Neuron (in vitro differentiated cells): ENCODE measurements at regions not wholly inside any gene's neighbourhood (a gene's known extent, or its start where the extent isn't known, plus 50 kb on each side); places are given as distances from the start of the nearest gene placed in this dataset.
"Not testable (repeated sequence)": the region's sequence is repeated elsewhere in the genome, so short reads cannot be mapped to it uniquely, and the experiment has no call there.

Experiments
- H2AFZ ChIP-seq: one replicate; pipeline ENCODE4 v1.6.1; 2013; ENCODE audit warnings: low read depth, mild to moderate bottlenecking, inconsistent platforms, low read length, moderate library complexity
- H3K27me3 ChIP-seq: one replicate; pipeline ENCODE4 v1.6.1; 2013; ENCODE audit warnings: low read length; ENCODE audit not compliant: insufficient read depth
- H3K36me3 ChIP-seq: one replicate; pipeline ENCODE4 v1.6.1; 2013; ENCODE audit warnings: low read length; ENCODE audit not compliant: insufficient read depth
- H3K4me1 ChIP-seq: one replicate; pipeline ENCODE4 v1.6.1; 2013; ENCODE audit warnings: low read length; ENCODE audit not compliant: insufficient read depth
- H3K4me3 ChIP-seq: 2 replicates; pipeline ENCODE4 v1.5.1; 2013; ENCODE audit warnings: mild to moderate bottlenecking, low read length, moderate library complexity
- H3K9me3 ChIP-seq: one replicate; pipeline ENCODE4 v1.6.1; 2013; ENCODE audit warnings: low read length

DNA sequence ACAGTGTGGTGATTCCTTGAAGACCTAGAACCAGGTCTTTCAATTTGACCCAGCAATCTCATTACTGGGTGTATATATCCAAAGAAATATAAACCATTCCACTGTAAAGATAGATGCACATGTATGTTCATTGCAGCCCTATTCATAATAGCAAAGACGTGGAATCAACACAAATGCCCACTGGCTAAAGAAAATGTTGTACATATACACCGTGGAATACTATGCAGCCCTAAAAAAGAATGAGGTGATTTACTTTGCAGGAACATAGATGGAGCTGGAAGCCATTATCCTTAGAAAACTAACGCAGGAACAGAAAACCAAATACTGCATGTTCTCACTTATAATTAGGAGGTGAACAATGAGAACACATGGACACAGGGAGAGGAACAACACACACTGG, 278.0 kb upstream of the KCND2 start:
- no peaks in the 10 kb centered on the region for H3K27me3 ChIP-seq
- H2AFZ ChIP-seq: no peak overlapping the region
- H3K36me3 ChIP-seq: no peaks in the 10 kb centered on the region
- no peak overlapping the region for H3K4me3 ChIP-seq
- no peaks in the 10 kb centered on the region for H3K9me3 ChIP-seq
- no peaks in the 10 kb centered on the region for H3K4me1 ChIP-seq

DNA sequence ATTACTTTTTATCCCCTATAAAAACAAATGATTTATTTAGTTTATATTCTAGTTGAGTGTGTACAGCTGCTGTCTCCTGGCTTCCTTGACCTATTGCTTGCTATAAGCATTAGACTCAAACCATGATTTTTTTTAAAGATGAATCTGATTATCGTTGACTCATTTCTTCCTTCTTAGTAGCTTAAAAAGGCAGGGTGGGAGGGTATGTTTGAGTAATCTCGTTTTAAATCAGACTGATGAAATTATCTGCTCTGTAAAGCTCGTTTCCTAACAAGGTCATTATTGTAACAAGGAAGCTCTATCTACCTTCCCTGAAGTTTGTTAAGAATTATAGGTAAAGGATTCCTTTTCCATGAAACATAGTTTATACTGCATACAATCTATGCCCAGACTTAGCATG, 276.3 kb upstream of the KCND2 start:
- H2AFZ ChIP-seq: no peak overlapping the region
- no peak overlapping the region for H3K4me3 ChIP-seq
- no peaks in the 10 kb centered on the region for H3K27me3 ChIP-seq
- no peaks in the 10 kb centered on the region for H3K4me1 ChIP-seq
- H3K9me3 ChIP-seq: no peaks in the 10 kb centered on the region
- no peaks in the 10 kb centered on the region for H3K36me3 ChIP-seq

GRCh38 chr7:119999738-120000475, 273.1 kb upstream of the KCND2 start:
- no peaks in the 10 kb centered on the region for H3K9me3 ChIP-seq
- H3K36me3 ChIP-seq: no peaks in the 10 kb centered on the region
- no peaks in the 10 kb centered on the region for H3K4me1 ChIP-seq
- no peak overlapping the region for H3K4me3 ChIP-seq
- no peak overlapping the region for H2AFZ ChIP-seq
- H3K27me3 ChIP-seq: no peaks in the 10 kb centered on the region

DNA sequence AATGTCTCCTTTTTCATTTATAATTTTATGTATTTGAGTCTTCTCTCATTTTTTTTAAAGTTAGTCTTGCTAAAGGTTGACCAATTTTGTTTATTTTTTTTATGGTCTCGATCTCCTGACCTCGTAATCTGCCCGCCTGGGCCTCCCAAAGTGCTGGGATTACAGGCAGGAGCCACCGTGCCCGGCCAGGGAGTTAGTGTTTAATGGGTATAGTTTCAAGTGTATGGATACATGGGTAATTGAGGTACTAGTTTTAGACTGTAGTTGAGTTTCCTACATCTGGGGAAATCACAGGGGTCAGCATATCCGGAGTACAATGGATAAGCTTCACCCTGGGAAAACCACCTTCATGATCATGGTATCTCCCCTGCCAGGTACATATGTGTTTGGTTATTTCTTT, 267.3 kb upstream of the KCND2 start:
- Histone ChIP-seq H3K4me3 (no peak overlapping the region), H2AFZ (no peak overlapping the region), H3K27me3 (no peaks in the 10 kb centered on the region), H3K9me3 (no peaks in the 10 kb centered on the region), H3K4me1 (no peaks in the 10 kb centered on the region), H3K36me3 (no peaks in the 10 kb centered on the region)

- H3K27me3 ChIP-seq, H2AFZ ChIP-seq, H3K9me3 ChIP-seq, H3K4me3 ChIP-seq, H3K4me1 ChIP-seq, H3K36me3 ChIP-seq: not testable (repeated sequence)
Measured at GRCh38 chr7:120014301-120014700, 258.7 kb upstream of the KCND2 start.

- H2AFZ ChIP-seq: no peak overlapping the region
- H3K9me3 ChIP-seq: no peaks in the 10 kb centered on the region
- peaks cover 3% of the 10 kb centered on the region for H3K4me1 ChIP-seq
- H3K4me3 ChIP-seq: no peak overlapping the region
- no peaks in the 10 kb centered on the region for H3K27me3 ChIP-seq
- no peaks in the 10 kb centered on the region for H3K36me3 ChIP-seq
Measured at GRCh38 chr7:120014925-120015465, 258.0 kb upstream of the KCND2 start.

- Histone ChIP-seq H3K4me1 (no peaks in the 10 kb centered on the region), H3K9me3 (no peaks in the 10 kb centered on the region), H3K4me3 (no peak overlapping the region), H3K36me3 (no peaks in the 10 kb centered on the region), H3K27me3 (no peaks in the 10 kb centered on the region), H2AFZ (no peak overlapping the region)
Measured at GRCh38 chr7:120021085-120021484, 251.9 kb upstream of the KCND2 start.

GRCh38 chr7:120023494-120024167, 249.3 kb upstream of the KCND2 start:
- Histone ChIP-seq H3K27me3 (no peaks in the 10 kb centered on the region), H2AFZ (no peak overlapping the region), H3K9me3 (no peaks in the 10 kb centered on the region), H3K4me3 (no peak overlapping the region), H3K36me3 (no peaks in the 10 kb centered on the region), H3K4me1 (no peaks in the 10 kb centered on the region)

DNA sequence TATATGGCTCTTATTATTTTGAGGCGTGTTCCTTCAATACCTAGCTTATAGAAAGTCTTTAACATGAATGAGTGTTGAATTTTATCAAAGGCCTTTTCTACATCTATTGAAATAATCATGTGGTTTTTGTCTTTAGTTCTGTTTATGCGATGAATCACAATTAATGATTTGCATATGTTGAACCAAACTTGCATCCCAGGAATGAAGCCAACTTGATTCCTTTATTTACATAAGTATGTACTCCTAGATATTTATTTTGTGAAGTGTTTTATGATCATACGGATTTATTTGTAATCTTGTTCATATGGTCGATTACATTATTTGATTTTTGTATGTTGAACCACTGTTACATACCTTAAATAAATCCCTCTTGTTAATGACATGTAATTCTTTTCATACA, 244.3 kb upstream of the KCND2 start:
- Histone ChIP-seq H2AFZ (no peak overlapping the region), H3K27me3 (no peaks in the 10 kb centered on the region), H3K4me1 (no peaks in the 10 kb centered on the region), H3K36me3 (no peaks in the 10 kb centered on the region), H3K9me3 (no peaks in the 10 kb centered on the region), H3K4me3 (no peak overlapping the region)

DNA sequence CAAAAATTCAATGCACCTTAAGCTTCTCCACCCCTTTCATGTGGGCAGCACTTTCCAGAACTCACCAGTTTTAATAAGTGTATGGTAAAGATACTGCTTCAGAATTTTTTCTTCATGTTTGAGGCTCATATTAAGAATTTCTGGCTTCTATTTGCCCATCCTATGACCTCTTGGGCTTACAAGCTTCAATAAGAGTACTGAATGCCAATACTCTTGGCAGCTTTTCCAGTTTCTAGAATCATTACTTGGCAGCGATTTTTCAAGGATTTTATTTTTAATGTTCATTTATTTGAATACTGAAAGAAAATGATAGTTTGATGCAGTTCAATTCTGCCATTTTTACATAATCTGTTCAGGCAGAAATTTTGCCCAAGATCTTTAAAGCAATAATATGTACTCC, 242.1 kb upstream of the KCND2 start:
- H3K4me3 ChIP-seq: no peak overlapping the region
- no peaks in the 10 kb centered on the region for H3K9me3 ChIP-seq
- no peak overlapping the region for H2AFZ ChIP-seq
- no peaks in the 10 kb centered on the region for H3K36me3 ChIP-seq
- H3K4me1 ChIP-seq: no peaks in the 10 kb centered on the region
- no peaks in the 10 kb centered on the region for H3K27me3 ChIP-seq

GRCh38 chr7:120033114-120033513, 239.9 kb upstream of the KCND2 start:
- Histone ChIP-seq H3K36me3 (no peaks in the 10 kb centered on the region), H3K27me3 (no peaks in the 10 kb centered on the region), H2AFZ (peak overlapping the region; percentile 40), H3K4me1 (no peaks in the 10 kb centered on the region), H3K4me3 (peak overlapping the region; percentile 33), H3K9me3 (no peaks in the 10 kb centered on the region)

- no peaks in the 10 kb centered on the region for H3K27me3 ChIP-seq
- no peaks in the 10 kb centered on the region for H3K4me1 ChIP-seq
- H3K4me3 ChIP-seq: no peak overlapping the region
- H3K36me3 ChIP-seq: no peaks in the 10 kb centered on the region
- H3K9me3 ChIP-seq: no peaks in the 10 kb centered on the region
- H2AFZ ChIP-seq: no peak overlapping the region
Measured at GRCh38 chr7:120039138-120039537, 233.8 kb upstream of the KCND2 start.

- Histone ChIP-seq H3K36me3 (no peaks in the 10 kb centered on the region), H3K9me3 (no peaks in the 10 kb centered on the region), H2AFZ (no peak overlapping the region), H3K4me1 (no peaks in the 10 kb centered on the region), H3K27me3 (no peaks in the 10 kb centered on the region), H3K4me3 (no peak overlapping the region)
Measured at GRCh38 chr7:120041798-120042197, 231.2 kb upstream of the KCND2 start.
